ENCODE measurements at regions not wholly inside any gene's neighbourhood (a gene's known extent, or its start where the extent isn't known, plus 50 kb on each side); places are given as distances from the start of the nearest gene placed in this dataset.

GRCh38 chr6:133012774-133013173 is 198.4 kb downstream of the RPS12 start:
- Histone ChIP-seq H2BK5ac (ENCODE audit: low read depth, low read length) (no peak overlapping the region), H2AFZ (ENCODE audit: low read length) (0 out of 2 replicates have a peak overlapping the region, but pooled peaks have one; percentile 43), H3K79me2 (ENCODE audit: control insufficient read depth in 1 of 2, insufficient read depth in 2 of 2, low read length in 2 of 2) (no peaks in the 10 kb centered on the region), H4K91ac (replicated peaks; ENCODE audit: insufficient read length, low read length) (no peak overlapping the region), H3K4me3 (ENCODE audit: extremely low read depth in 1 of 4, insufficient read depth in 2 of 4, low read depth in 3 of 4, low read length in 4 of 4) (no peak overlapping the region), H2BK12ac (ENCODE audit: low read depth, low read length) (no peak overlapping the region), H3K4me1 (replicated peaks in 1 of 4; ENCODE audit: control insufficient read depth in 3 of 4, insufficient read depth in 4 of 4, low read length in 3 of 4) (no peaks in the 10 kb centered on the region), H3K79me1 (ENCODE audit: low read depth, low read length) (no peaks in the 10 kb centered on the region), H2BK15ac (ENCODE audit: low read length) (no peak overlapping the region), H2AK5ac (ENCODE audit: low read depth, low read length) (no peak overlapping the region), H3K23ac (ENCODE audit: insufficient read length) (no peak overlapping the region), H3K9ac (replicated peaks in 1 of 4; ENCODE audit: extremely low read depth in 1 of 4, low read depth in 3 of 4, low read length in 3 of 4) (no peak overlapping the region), H3K18ac (ENCODE audit: extremely low read depth, low read length) (no peak overlapping the region), H3K56ac (replicated peaks; ENCODE audit: insufficient read length, low read depth, low read length) (no peak overlapping the region), H2BK120ac (replicated peaks; ENCODE audit: low read depth, low read length) (no peak overlapping the region), H4K20me1 (replicated peaks in 1 of 2; ENCODE audit: control insufficient read depth in 1 of 2, insufficient read depth in 2 of 2, low read length in 2 of 2) (no peaks in the 10 kb centered on the region), H3K27me3 (replicated peaks in 1 of 4; ENCODE audit: control insufficient read depth in 3 of 4, extremely low read depth in 1 of 4, insufficient read depth in 3 of 4, low read length in 3 of 4) (no peaks in the 10 kb centered on the region), H3K4ac (replicated peaks; ENCODE audit: insufficient read length, low read depth, low read length) (no peak overlapping the region), H3K9me3 (ENCODE audit: insufficient read depth in 2 of 2, low read depth in 1 of 2, low read length in 1 of 2) (no peaks in the 10 kb centered on the region), H4K8ac (ENCODE audit: extremely low read depth, insufficient read depth, low read length) (no peak overlapping the region), H3K4me2 (ENCODE audit: insufficient read depth in 1 of 2, low read depth in 2 of 2, low read length in 2 of 2) (no peak overlapping the region), H2BK20ac (ENCODE audit: low read length) (no peak overlapping the region), H4K5ac (ENCODE audit: insufficient read length, low read depth, low read length) (no peak overlapping the region), H3K27ac (ENCODE audit: low read depth, low read length) (no peak overlapping the region), H3K36me3 (ENCODE audit: control insufficient read depth in 2 of 4, insufficient read depth in 4 of 4, low read length in 3 of 4) (no peaks in the 10 kb centered on the region), H3K23me2 (ENCODE audit: low read depth, low read length) (no peaks in the 10 kb centered on the region), H3K14ac (ENCODE audit: insufficient read length) (no peak overlapping the region)
- WGBS, 2 experiments (ENCODE audit: extremely low coverage in 1 of 2, insufficient coverage in 1 of 2, insufficient read length in 1 of 2, insufficient replicate concordance in 2 of 2, low coverage in 1 of 2, low lambda C conversion rate in 2 of 2, missing lambda C conversion rate in 1 of 2) = 95% methylated on average over 1 of the region's 1 CpG; no CpG with 5 or more reads in 1 of the 2 experiments
- FAIRE-seq (no peak), DNase-seq (ENCODE audit: low read depth in 1 of 2, low spot score in 2 of 2) (no peak)
- TF ChIP-seq GTF2F1 (IDR thresholded peaks at IDR 0.05; ENCODE audit: borderline replicate concordance, low read depth, low read length) (no peak), ASH2L (IDR thresholded peaks at IDR 0.05; ENCODE audit: low read length) (no peak), SP4 (IDR thresholded peaks at IDR 0.05; ENCODE audit: low read length) (no peak), POU5F1 (IDR thresholded peaks at IDR 0.05; ENCODE audit: low read depth, low read length) (no peak), SAP30 (IDR thresholded peaks at IDR 0.05; ENCODE audit: insufficient read depth, insufficient replicate concordance, low read length) (no peak), POLR2A (IDR thresholded peaks at IDR 0.05; ENCODE audit: control extremely low read depth in 1 of 2, low read depth in 2 of 2, low read length in 2 of 2) (no peak), CHD2 (IDR thresholded peaks at IDR 0.05; ENCODE audit: low read length) (no peak), RBBP5 (IDR thresholded peaks at IDR 0.05; ENCODE audit: borderline replicate concordance, low read depth, low read length) (no peak)
- ChIA-PET POLR2A (ENCODE audit: partially characterized antibody) (no interaction called here), CTCF (ENCODE audit: partially characterized antibody) (no interaction called here)

Data from H1 (cell line).